Neural cell (in vitro differentiated cells): ENCODE measurements at regions not wholly inside any gene's neighbourhood (a gene's known extent, or its start where the extent isn't known, plus 50 kb on each side); places are given as distances from the start of the nearest gene placed in this dataset.
"Not testable (repeated sequence)": the region's sequence is repeated elsewhere in the genome, so short reads cannot be mapped to it uniquely, and the experiment has no call there.

Experiments
- CTCF ChIP-seq: fragments of 450-650 bp; IDR thresholded peaks from 2 replicates; pipeline ENCODE4 v1.5.1; 2014; ENCODE audit warnings: antibody characterized with exemption, mild to moderate bottlenecking, moderate library complexity; ENCODE audit not compliant: poor library complexity, severe bottlenecking
- EP300 ChIP-seq: fragments of 450-650 bp; conservative IDR thresholded peaks from 2 replicates; pipeline ENCODE4 v1.6.1; 2014; ENCODE audit warnings: antibody characterized with exemption, mild to moderate bottlenecking, moderate library complexity; ENCODE audit not compliant: poor library complexity, severe bottlenecking
- POLR2AphosphoS5 ChIP-seq: IDR thresholded peaks from 2 replicates; pipeline ENCODE4 v1.6.1; 2012

GRCh38 chr11:97573771-97574170 lies 1184.0 kb downstream of the JRKL start:
- not testable (repeated sequence) for TF ChIP-seq POLR2AphosphoS5, EP300, CTCF
